GM12891 (cell line): ENCODE measurements at regions not wholly inside any gene's neighbourhood (a gene's known extent, or its start where the extent isn't known, plus 50 kb on each side); places are given as distances from the start of the nearest gene placed in this dataset.

Source experiments
- POLR2A ChIP-seq: IDR thresholded peaks from 2 replicates; pipeline ENCODE4 v1.6.1; 2011; ENCODE audit warnings: low read depth, low read length, control low read depth
- POLR2AphosphoS5 ChIP-seq: IDR thresholded peaks from 2 replicates; pipeline ENCODE4 v1.6.1; 2011; ENCODE audit warnings: low read depth, low read length, control low read depth
- POU2F2 ChIP-seq: IDR thresholded peaks from 2 replicates; pipeline ENCODE4 v1.6.1; 2011; ENCODE audit warnings: low read depth, mild to moderate bottlenecking, control low read depth, low read length, moderate library complexity
- SPI1 ChIP-seq: IDR thresholded peaks from 2 replicates; pipeline ENCODE4 v1.6.1; 2011; ENCODE audit warnings: low read depth, low read length, control low read depth
- TAF1 ChIP-seq: IDR thresholded peaks from 2 replicates; pipeline ENCODE4 v1.6.1; 2011; ENCODE audit warnings: low read depth, low read length, control low read depth

GRCh38 chr7:96942112-96942511, 63.2 kb upstream of the DLX6 start:
- no peak for TF ChIP-seq POU2F2
- no peak for TF ChIP-seq POLR2A
- TF ChIP-seq POLR2AphosphoS5 = no peak
- no peak for TF ChIP-seq SPI1
- TF ChIP-seq TAF1 = no peak
